EL (cell line): ENCODE measurements at regions not wholly inside any gene's neighbourhood (a gene's known extent, or its start where the extent isn't known, plus 50 kb on each side); places are given as distances from the start of the nearest gene placed in this dataset.
"Not testable (repeated sequence)": the region's sequence is repeated elsewhere in the genome, so short reads cannot be mapped to it uniquely, and the experiment has no call there.

Experiments
- DNase-seq: peaks from one replicate; pipeline ENCODE4 v3.0.0-alpha.2; 2016

- no peak for DNase-seq
Observed at GRCh38 chr5:166166071-166166470, 2125.4 kb upstream of the WWC1 start.

- no peak for DNase-seq
Observed at GRCh38 chr5:166172597-166172996, 2118.8 kb upstream of the WWC1 start.

GRCh38 chr5:166178411-166179080 lies 2112.9 kb upstream of the WWC1 start:
- no peak for DNase-seq

- DNase-seq = no peak
Observed at GRCh38 chr5:166185185-166185584, 2106.3 kb upstream of the WWC1 start.

GRCh38 chr5:166188501-166189325 lies 2102.7 kb upstream of the WWC1 start:
- DNase-seq = no peak

GRCh38 chr5:166192696-166193095 lies 2098.7 kb upstream of the WWC1 start:
- no peak for DNase-seq

- DNase-seq = no peak
Observed at GRCh38 chr5:166195981-166196380, 2095.5 kb upstream of the WWC1 start.

GRCh38 chr5:166200532-166200931 lies 2090.9 kb upstream of the WWC1 start:
- no peak for DNase-seq

GRCh38 chr5:166211640-166212039 lies 2079.8 kb upstream of the WWC1 start:
- no peak for DNase-seq

- DNase-seq = no peak
Observed at GRCh38 chr5:166236327-166236726, 2055.1 kb upstream of the WWC1 start.

GRCh38 chr5:166240705-166241104 lies 2050.7 kb upstream of the WWC1 start:
- DNase-seq = no peak

- DNase-seq = no peak
Observed at GRCh38 chr5:166245556-166245955, 2045.9 kb upstream of the WWC1 start.

- DNase-seq = no peak
Observed at GRCh38 chr5:166251786-166252185, 2039.7 kb upstream of the WWC1 start.

- DNase-seq = no peak
Observed at GRCh38 chr5:166257661-166258060, 2033.8 kb upstream of the WWC1 start.

- DNase-seq = no peak
Observed at GRCh38 chr5:166262395-166262794, 2029.0 kb upstream of the WWC1 start.

GRCh38 chr5:166267907-166268306 lies 2023.5 kb upstream of the WWC1 start:
- no peak for DNase-seq

- no peak for DNase-seq
Observed at GRCh38 chr5:166270712-166271111, 2020.7 kb upstream of the WWC1 start.

- no peak for DNase-seq
Observed at GRCh38 chr5:166276006-166276405, 2015.4 kb upstream of the WWC1 start.

GRCh38 chr5:166279828-166280227 lies 2011.6 kb upstream of the WWC1 start:
- no peak for DNase-seq

- no peak for DNase-seq
Observed at GRCh38 chr5:166281433-166281832, 2010.0 kb upstream of the WWC1 start.

- DNase-seq = no peak
Observed at GRCh38 chr5:166282939-166283338, 2008.5 kb upstream of the WWC1 start.

- DNase-seq = no peak
Observed at GRCh38 chr5:166285361-166285760, 2006.1 kb upstream of the WWC1 start.

- DNase-seq = no peak
Observed at GRCh38 chr5:166286832-166287231, 2004.6 kb upstream of the WWC1 start.

- no peak for DNase-seq
Observed at GRCh38 chr5:166287866-166288265, 2003.6 kb upstream of the WWC1 start.

GRCh38 chr5:166291800-166292199 lies 1999.6 kb upstream of the WWC1 start:
- DNase-seq = not testable (repeated sequence)
